ENCODE measurements at regions not wholly inside any gene's neighbourhood (a gene's known extent, or its start where the extent isn't known, plus 50 kb on each side); places are given as distances from the start of the nearest gene placed in this dataset.

DNA sequence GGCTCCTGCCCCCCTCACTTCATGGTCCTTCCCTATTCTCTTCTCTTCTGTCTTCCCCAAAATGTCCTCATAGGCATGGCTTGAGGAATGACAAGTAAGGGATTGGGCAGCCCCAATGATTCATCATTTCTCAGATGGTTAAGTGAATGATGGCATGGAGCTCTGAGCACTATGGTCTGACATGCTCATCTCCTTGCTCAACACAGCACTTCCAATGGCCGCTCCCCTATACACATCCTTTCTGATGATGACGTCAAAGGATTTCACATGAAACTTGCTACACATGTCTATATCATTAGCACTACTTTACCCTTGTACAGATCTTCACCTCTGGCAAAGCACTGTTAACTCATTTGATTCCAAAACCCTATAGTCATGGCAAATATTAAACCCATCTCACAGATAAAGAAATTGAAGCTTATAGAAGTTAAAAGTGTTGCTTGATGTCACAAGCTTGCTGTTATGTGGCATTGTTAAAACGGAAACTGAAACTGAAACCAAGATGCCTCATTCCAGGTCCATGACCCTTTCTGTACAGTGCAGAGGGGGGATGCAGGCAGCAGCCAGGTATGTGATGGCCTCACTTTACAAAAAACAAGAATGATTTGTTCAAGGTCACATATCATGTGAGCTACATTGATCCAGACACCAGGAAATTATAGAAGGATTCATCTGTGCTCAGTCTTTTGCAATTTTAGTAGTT is 90.0 kb upstream of the PLXNA4 start:
- DNase-seq: peak; percentile 10

GRCh38 chr7:132656846-132657776 is 80.8 kb upstream of the PLXNA4 start:
- DNase-seq: peak; percentile 23

DNA sequence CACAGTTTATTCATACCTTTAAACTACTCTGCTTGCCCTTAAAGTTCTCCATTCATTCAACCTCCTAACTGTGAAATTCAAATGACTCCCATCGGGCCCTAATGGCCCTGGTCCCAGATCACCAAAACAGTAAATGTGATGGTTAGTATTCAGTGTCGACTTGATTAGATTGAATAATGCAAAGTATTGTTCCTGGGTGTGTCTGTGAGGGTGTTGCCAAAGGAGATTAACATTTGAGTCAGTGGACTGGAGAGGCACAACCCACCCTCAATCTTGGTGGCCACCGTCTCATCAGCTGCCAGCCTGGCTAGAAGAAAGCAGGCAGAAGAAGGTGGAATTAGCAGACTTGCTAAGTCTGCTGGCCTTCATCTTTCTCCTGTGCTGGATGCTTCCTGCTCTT is 80.1 kb upstream of the PLXNA4 start:
- DNase-seq: no peak

GRCh38 chr7:132655131-132655727 is 79.0 kb upstream of the PLXNA4 start:
- DNase-seq: no peak

GRCh38 chr7:132654150-132654549 is 77.9 kb upstream of the PLXNA4 start:
- DNase-seq: no peak

DNA sequence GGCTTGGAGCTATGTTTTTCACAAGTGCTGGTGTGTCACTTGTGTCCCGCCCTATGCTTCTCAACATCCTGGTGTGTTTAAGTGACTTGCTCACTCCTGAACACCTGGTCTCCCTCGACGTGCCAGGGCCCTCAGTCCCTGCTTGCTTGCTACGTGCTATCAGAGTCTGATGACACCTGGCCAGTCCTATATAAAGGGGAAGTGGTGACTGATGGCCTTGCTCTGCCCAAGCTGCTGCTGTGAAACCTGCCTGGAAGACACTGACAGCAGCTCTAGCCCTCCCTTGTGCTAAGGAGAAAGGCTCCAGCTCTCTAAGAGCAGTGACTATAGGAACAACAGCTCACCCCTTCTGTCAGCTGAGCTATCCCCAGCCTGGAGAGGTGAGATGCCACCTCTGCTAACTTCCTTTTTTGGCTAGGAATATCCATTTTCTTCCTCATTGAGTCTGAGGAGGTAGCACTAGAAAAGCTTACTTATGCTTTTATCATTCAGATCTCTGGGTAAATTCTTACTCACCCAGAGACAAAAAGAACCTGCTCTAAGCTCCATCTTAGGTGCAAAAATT is 77.2 kb upstream of the PLXNA4 start:
- DNase-seq: no peak

- no peak for DNase-seq
These were observed 76.2 kb upstream of the PLXNA4 start for GRCh38 chr7:132652507-132652906.

- peak; percentile 94 for DNase-seq
These were observed 74.2 kb upstream of the PLXNA4 start for GRCh38 chr7:132650498-132650897.

DNA sequence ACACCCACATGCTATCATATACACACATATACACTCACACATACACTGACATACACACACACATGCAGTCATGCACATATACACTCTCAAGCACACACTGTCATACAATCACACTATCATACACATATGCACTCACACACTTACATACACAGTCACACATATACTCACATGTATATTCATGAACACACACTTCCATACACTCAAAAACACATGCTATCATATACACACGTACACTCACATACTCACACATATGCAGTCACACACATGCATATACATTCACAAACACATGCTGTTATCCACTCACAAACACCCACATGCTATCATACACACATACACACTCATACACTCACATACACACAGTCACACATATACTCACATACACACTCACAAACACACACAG is 71.0 kb upstream of the PLXNA4 start:
- DNase-seq: no peak

- DNase-seq: peak; percentile 64
These were observed 69.8 kb upstream of the PLXNA4 start for GRCh38 chr7:132646052-132646451.

DNA sequence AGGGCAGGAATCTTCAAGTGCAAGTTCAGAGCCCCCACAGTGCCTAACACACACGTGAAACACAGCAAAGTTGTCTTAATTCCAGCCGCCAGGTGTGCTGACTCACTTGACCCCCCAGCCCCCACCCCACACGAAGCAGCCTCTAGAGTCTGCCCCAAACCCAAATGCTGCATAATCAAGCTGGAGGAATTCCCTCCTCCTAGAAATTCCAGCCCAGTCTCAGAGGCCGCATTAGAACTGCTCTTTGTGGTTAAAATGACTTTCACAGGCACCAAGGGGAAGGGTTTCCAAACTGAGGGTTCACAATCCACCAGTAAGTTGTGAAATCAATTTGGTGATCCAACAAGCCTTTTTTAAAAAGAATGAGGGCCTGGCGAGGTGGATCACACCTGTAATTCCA is 67.0 kb upstream of the PLXNA4 start:
- DNase-seq: peak; percentile 52

DNA sequence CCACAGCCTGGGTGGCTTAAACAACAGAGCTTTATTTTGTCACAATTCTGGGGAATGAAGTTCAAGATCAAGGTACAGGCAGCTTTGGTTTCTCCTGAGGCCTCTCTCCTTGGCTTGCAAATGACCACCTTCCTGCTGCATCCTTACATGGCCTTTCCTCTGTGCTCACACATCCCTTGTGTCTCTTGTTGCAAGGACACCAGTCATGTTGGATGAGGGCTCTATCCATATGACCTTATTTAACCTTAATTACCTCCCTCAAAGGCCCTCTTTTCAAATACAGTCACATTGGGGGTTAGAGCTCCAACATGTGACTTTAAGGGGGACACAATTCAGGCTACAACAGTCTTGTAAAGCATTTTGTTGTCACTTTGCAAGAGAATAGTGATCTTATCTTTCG is 65.0 kb upstream of the PLXNA4 start:
- no peak for DNase-seq

- DNase-seq: no peak
These were observed 63.7 kb upstream of the PLXNA4 start for GRCh38 chr7:132639983-132640382.

DNA sequence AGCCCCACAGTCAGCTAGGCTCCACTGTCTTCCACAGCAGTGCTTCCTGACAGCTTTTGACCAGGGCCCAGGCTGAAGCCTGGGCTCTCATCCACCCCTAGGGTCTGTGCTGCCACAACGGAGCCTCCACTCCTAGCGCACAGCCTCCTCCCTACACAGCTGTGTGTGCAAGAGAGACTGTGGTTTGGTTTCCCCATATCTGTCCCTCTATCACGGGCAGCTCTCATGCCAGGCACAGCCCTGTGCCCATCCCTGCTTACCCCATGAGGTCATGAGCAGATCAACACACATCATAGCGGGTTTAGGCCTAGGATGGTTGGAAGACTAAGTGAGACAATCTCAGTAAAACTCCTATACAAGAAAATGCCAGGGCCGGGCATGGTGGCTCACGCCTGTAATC is 61.7 kb upstream of the PLXNA4 start:
- no peak for DNase-seq

DNA sequence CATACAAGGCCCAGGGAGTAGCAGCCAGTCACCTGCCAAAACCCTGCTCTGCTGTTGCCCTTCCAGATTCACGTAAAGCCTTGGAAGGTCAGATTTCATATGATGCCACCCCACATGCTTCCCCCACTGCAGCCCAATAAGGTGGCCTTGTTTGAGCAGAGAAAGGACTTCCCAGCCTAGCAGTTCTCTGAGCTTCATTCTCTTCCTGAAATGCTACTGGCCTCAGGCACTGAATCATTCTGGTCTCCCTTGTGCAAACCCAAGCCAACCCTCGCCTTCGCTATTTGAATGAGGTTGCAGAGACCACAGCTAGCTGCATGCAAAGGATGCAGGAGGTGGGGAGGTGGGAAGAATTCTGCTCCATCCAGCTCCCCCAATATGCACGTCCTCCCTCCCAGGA is 60.3 kb upstream of the PLXNA4 start:
- peak; percentile 59 for DNase-seq

DNA sequence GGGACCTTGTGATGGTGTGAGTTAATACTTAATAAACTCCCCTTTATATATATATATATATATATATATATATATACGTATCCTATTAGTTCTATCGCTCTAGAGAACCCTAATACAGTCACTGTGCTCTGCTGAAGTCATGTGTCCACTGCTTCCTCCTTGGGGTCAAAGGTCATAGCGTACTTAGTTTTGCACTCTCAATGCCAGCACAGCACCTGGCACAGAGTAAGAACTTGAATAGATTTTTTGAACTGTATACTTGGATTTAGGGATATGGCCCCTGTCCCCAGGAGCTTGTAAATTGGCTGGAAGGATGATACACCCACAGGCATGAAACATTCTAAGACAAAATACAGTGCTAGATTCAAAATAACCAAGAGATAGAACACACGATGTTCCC is 58.9 kb upstream of the PLXNA4 start:
- DNase-seq: no peak

GRCh38 chr7:132630834-132631233 is 54.6 kb upstream of the PLXNA4 start:
- no peak for DNase-seq
